Ovary (tissue), 3 donors: ENCODE measurements at regions not wholly inside any gene's neighbourhood (a gene's known extent, or its start where the extent isn't known, plus 50 kb on each side); places are given as distances from the start of the nearest gene placed in this dataset.

ENCODE experiments used
- EP300 ChIP-seq: sonication (generic); formaldehyde crosslinking; IDR thresholded peaks from one replicate; pipeline ENCODE4 v1.6.1; 2017; ENCODE audit warnings: antibody characterized with exemption
- POLR2A ChIP-seq: fragments of 450-650 bp; IDR thresholded peaks from one replicate; pipeline ENCODE4 v1.6.1; 2017; ENCODE audit warnings: antibody characterized with exemption, mild to moderate bottlenecking, moderate library complexity
- TF ChIP-seq, protein P1 (sequence below), 3 donors: fragments of 450-650 bp in 2 of 3; fragments of 200-600 bp in 1 of 3; IDR thresholded peaks; one replicate each; pipeline versions ENCODE4 v1.5.1 to v1.8.0; 2016 to 2022; ENCODE audit warnings: antibody characterized with exemption in 3 of 3, mild to moderate bottlenecking in 1 of 3
- donor health status: DM: no; HTN: no; CAD: no.

GRCh38 chr5:3364433-3364832 is 231.2 kb upstream of the IRX1 start:
- TF ChIP-seq, protein P1, sequence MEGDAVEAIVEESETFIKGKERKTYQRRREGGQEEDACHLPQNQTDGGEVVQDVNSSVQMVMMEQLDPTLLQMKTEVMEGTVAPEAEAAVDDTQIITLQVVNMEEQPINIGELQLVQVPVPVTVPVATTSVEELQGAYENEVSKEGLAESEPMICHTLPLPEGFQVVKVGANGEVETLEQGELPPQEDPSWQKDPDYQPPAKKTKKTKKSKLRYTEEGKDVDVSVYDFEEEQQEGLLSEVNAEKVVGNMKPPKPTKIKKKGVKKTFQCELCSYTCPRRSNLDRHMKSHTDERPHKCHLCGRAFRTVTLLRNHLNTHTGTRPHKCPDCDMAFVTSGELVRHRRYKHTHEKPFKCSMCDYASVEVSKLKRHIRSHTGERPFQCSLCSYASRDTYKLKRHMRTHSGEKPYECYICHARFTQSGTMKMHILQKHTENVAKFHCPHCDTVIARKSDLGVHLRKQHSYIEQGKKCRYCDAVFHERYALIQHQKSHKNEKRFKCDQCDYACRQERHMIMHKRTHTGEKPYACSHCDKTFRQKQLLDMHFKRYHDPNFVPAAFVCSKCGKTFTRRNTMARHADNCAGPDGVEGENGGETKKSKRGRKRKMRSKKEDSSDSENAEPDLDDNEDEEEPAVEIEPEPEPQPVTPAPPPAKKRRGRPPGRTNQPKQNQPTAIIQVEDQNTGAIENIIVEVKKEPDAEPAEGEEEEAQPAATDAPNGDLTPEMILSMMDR (IDR thresholded peaks at IDR 0.05): no peak
- TF ChIP-seq POLR2A (no peak), EP300 (no peak)
